CD4-positive, CD25-positive, alpha-beta regulatory T cell (primary cell): ENCODE measurements at regions not wholly inside any gene's neighbourhood (a gene's known extent, or its start where the extent isn't known, plus 50 kb on each side); places are given as distances from the start of the nearest gene placed in this dataset.

ENCODE experiments used
- ATAC-seq, 2 donors: fragments of 150-1000 bp; cut with Tn5 transposase; one replicate each; pipeline ENCODE4 v1.10.0; 2021; ENCODE audit warnings: low read depth in 2 of 2, moderate number of reproducible peaks in 2 of 2, moderate library complexity in 1 of 2
- DNase-seq, 3 donors: peaks; one replicate each; pipeline versions ENCODE4 v3.0.0 to v3.0.0-alpha.2; 2012 to 2022; ENCODE audit warnings: mixed read lengths in 1 of 3
- H3K27ac ChIP-seq: one replicate; pipeline ENCODE4 v1.7.0; 2013; ENCODE audit warnings: mild to moderate bottlenecking, low read length; ENCODE audit not compliant: insufficient read depth, poor library complexity, severe bottlenecking
- H3K27me3 ChIP-seq: one replicate; pipeline ENCODE4 v1.7.0; 2013; ENCODE audit warnings: low read length; ENCODE audit not compliant: control insufficient read depth, insufficient read depth
- H3K36me3 ChIP-seq: one replicate; pipeline ENCODE4 v1.7.0; 2013; ENCODE audit warnings: mild to moderate bottlenecking, low read length, moderate library complexity; ENCODE audit not compliant: control insufficient read depth, insufficient read depth
- H3K4me1 ChIP-seq: 2 replicates; pipeline ENCODE4 v1.7.0; 2013; ENCODE audit warnings: mild to moderate bottlenecking, low read length; ENCODE audit not compliant: insufficient read depth, control insufficient read depth, poor library complexity, severe bottlenecking
- H3K4me3 ChIP-seq: one replicate; pipeline ENCODE4 v1.7.0; 2013; ENCODE audit warnings: low read depth, mild to moderate bottlenecking, low read length, moderate library complexity
- H3K9me3 ChIP-seq, 2 experiments: 1 replicate in 1 of 2; 2 replicates in 1 of 2; pipeline ENCODE4 v1.7.0; 2013; ENCODE audit warnings: low read length in 2 of 2, mild to moderate bottlenecking in 1 of 2, moderate library complexity in 1 of 2; ENCODE audit not compliant: control insufficient read depth in 2 of 2
- H3K27ac Mint-ChIP-seq, 3 donors: one replicate each; pipeline ENCODE4 v1.8.0; 2020 to 2022; ENCODE audit warnings: mild to moderate bottlenecking in 3 of 3, mixed read lengths in 3 of 3, moderate library complexity in 2 of 3
- H3K27me3 Mint-ChIP-seq: one replicate; pipeline ENCODE4 v1.8.0; 2022; ENCODE audit warnings: mild to moderate bottlenecking, mixed read lengths
- H3K36me3 Mint-ChIP-seq: one replicate; pipeline ENCODE4 v1.8.0; 2020; ENCODE audit warnings: mixed read lengths
- H3K4me1 Mint-ChIP-seq, 4 donors: one replicate each; pipeline ENCODE4 v1.8.0; 2020 to 2022; ENCODE audit warnings: mixed read lengths in 4 of 4, mild to moderate bottlenecking in 1 of 4
- H3K4me3 Mint-ChIP-seq, 4 donors: one replicate each; pipeline ENCODE4 v1.8.0; 2020 to 2022; ENCODE audit warnings: mild to moderate bottlenecking in 4 of 4, mixed read lengths in 4 of 4, moderate library complexity in 3 of 4
- H3K9me3 Mint-ChIP-seq, 7 donors: one replicate each; pipeline ENCODE4 v1.8.0; 2020 to 2022; ENCODE audit warnings: mixed read lengths in 7 of 7, mild to moderate bottlenecking in 3 of 7, moderate library complexity in 2 of 7

- H3K4me1 ChIP-seq: no peaks in the 10 kb centered on the region
- H3K36me3 Mint-ChIP-seq: no peaks in the 10 kb centered on the region
- peaks cover 0 to 32% (median 2%) of the 10 kb centered on the region in 7 donors for H3K9me3 Mint-ChIP-seq
Observed at GRCh38 chr2:83630351-83630750, 828.7 kb downstream of the SUCLG1 start.

GRCh38 chr2:83615511-83615910 is 843.6 kb downstream of the SUCLG1 start:
- Histone ChIP-seq H3K4me1 (no peaks in the 10 kb centered on the region), H3K4me3 (no peak overlapping the region), H3K27me3 (no peaks in the 10 kb centered on the region), H3K36me3 (no peaks in the 10 kb centered on the region), H3K9me3 (no peaks in the 10 kb centered on the region), H3K27ac (no peak overlapping the region)
- peaks cover 0 to 4% (median 0%) of the 10 kb centered on the region in 4 donors for H3K4me1 Mint-ChIP-seq
- DNase-seq: no peak
- no peaks in the 10 kb centered on the region for H3K27me3 Mint-ChIP-seq
- no peak overlapping the region for H3K4me3 Mint-ChIP-seq
- H3K36me3 Mint-ChIP-seq: no peaks in the 10 kb centered on the region
- H3K27ac Mint-ChIP-seq: no peak overlapping the region
- no peak for ATAC-seq
- peaks cover 0 to 17% (median 6%) of the 10 kb centered on the region in 7 donors for H3K9me3 Mint-ChIP-seq

More at GRCh38 chr2:83630351-83630750, 828.7 kb downstream of the SUCLG1 start:
- Mint-ChIP-seq H3K27ac (no peak overlapping the region), H3K27me3 (no peaks in the 10 kb centered on the region), H3K4me1 (no peaks in the 10 kb centered on the region), H3K4me3 (no peak overlapping the region)
- no peak for ATAC-seq
- H3K4me3 ChIP-seq: no peak overlapping the region
- H3K36me3 ChIP-seq: no peaks in the 10 kb centered on the region
- no peak overlapping the region for H3K27ac ChIP-seq
- no peak for DNase-seq
- H3K9me3 ChIP-seq: no peaks in the 10 kb centered on the region
- no peaks in the 10 kb centered on the region for H3K27me3 ChIP-seq

- peaks cover 3 to 16% (median 7%) of the 10 kb centered on the region in 7 donors for H3K9me3 Mint-ChIP-seq
- Histone ChIP-seq H3K4me1 (no peaks in the 10 kb centered on the region), H3K27me3 (no peaks in the 10 kb centered on the region), H3K27ac (no peak overlapping the region), H3K4me3 (no peak overlapping the region), H3K9me3 (no peaks in the 10 kb centered on the region), H3K36me3 (no peaks in the 10 kb centered on the region)
- H3K36me3 Mint-ChIP-seq: no peaks in the 10 kb centered on the region
- ATAC-seq (no peak), DNase-seq (no peak)
- peaks cover 0 to 4% (median 0%) of the 10 kb centered on the region in 4 donors for H3K4me1 Mint-ChIP-seq
- no peak overlapping the region for H3K4me3 Mint-ChIP-seq
- H3K27ac Mint-ChIP-seq: no peak overlapping the region
- H3K27me3 Mint-ChIP-seq: no peaks in the 10 kb centered on the region
Observed at GRCh38 chr2:83613178-83613577, 845.9 kb downstream of the SUCLG1 start.

DNA sequence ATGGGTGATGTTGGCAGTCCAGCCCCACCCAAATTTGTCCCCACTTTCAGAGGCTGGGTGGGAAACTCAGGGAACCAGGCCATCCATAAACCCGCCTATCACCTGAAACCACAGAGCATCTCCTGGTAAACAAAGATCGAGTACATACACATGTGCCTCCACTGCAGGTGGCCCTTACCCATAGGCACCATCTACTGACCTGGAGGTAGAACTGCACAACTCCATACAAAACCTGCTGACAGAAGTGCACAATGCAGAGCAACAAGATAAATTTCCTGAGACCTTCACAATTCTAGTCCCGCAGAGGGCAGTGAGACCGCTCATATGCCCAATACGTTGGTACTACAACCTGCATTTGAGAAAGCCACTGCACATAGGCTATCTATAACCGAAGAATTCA is 856.3 kb downstream of the SUCLG1 start:
- no peaks in the 10 kb centered on the region for H3K9me3 ChIP-seq
- Mint-ChIP-seq H3K36me3 (no peaks in the 10 kb centered on the region), H3K27ac (peak overlapping the region in 1 of 3 donors; percentile 28)

GRCh38 chr2:83596592-83597282 is 862.3 kb downstream of the SUCLG1 start:
- no peak overlapping the region for H3K27ac ChIP-seq
- no peaks in the 10 kb centered on the region for H3K36me3 Mint-ChIP-seq
- H3K9me3 Mint-ChIP-seq: peaks cover 0 to 16% (median 8%) of the 10 kb centered on the region in 7 donors
- no peaks in the 10 kb centered on the region for H3K27me3 Mint-ChIP-seq
- DNase-seq (no peak), ATAC-seq (no peak)
- H3K36me3 ChIP-seq: no peaks in the 10 kb centered on the region
- H3K4me1 Mint-ChIP-seq: no peaks in the 10 kb centered on the region
- H3K9me3 ChIP-seq: no peaks in the 10 kb centered on the region
- no peak overlapping the region for H3K4me3 ChIP-seq
- H3K27ac Mint-ChIP-seq: no peak overlapping the region
- H3K27me3 ChIP-seq: no peaks in the 10 kb centered on the region
- no peaks in the 10 kb centered on the region for H3K4me1 ChIP-seq
- no peak overlapping the region for H3K4me3 Mint-ChIP-seq

More for the DNA sequence above, 856.3 kb downstream of the SUCLG1 start:
- Mint-ChIP-seq H3K4me1 (no peaks in the 10 kb centered on the region), H3K4me3 (no peak overlapping the region), H3K27me3 (no peaks in the 10 kb centered on the region), H3K9me3 (peaks cover 0 to 18% (median 10%) of the 10 kb centered on the region in 7 donors)
- H3K27ac ChIP-seq: no peak overlapping the region
- DNase-seq (no peak), ATAC-seq (no peak)
- H3K4me3 ChIP-seq: no peak overlapping the region
- H3K27me3 ChIP-seq: no peaks in the 10 kb centered on the region
- H3K4me1 ChIP-seq: no peaks in the 10 kb centered on the region
- H3K36me3 ChIP-seq: no peaks in the 10 kb centered on the region

- Mint-ChIP-seq H3K27me3 (no peaks in the 10 kb centered on the region), H3K27ac (no peak overlapping the region), H3K4me3 (no peak overlapping the region), H3K36me3 (no peaks in the 10 kb centered on the region), H3K4me1 (no peaks in the 10 kb centered on the region), H3K9me3 (peaks cover 0 to 16% (median 8%) of the 10 kb centered on the region in 7 donors)
- Histone ChIP-seq H3K27ac (no peak overlapping the region), H3K4me3 (no peak overlapping the region), H3K36me3 (no peaks in the 10 kb centered on the region), H3K9me3 (no peaks in the 10 kb centered on the region), H3K27me3 (no peaks in the 10 kb centered on the region), H3K4me1 (no peaks in the 10 kb centered on the region)
- DNase-seq (no peak), ATAC-seq (no peak)
Observed at GRCh38 chr2:83595926-83596325, 863.2 kb downstream of the SUCLG1 start.

- H3K36me3 Mint-ChIP-seq: no peaks in the 10 kb centered on the region
- no peak overlapping the region for H3K27ac Mint-ChIP-seq
- no peaks in the 10 kb centered on the region for H3K27me3 ChIP-seq
- ATAC-seq: no peak
- no peaks in the 10 kb centered on the region for H3K9me3 ChIP-seq
- no peaks in the 10 kb centered on the region for H3K4me1 ChIP-seq
- DNase-seq: no peak
- no peaks in the 10 kb centered on the region for H3K27me3 Mint-ChIP-seq
- H3K4me1 Mint-ChIP-seq: no peaks in the 10 kb centered on the region
- H3K4me3 ChIP-seq: no peak overlapping the region
- H3K36me3 ChIP-seq: no peaks in the 10 kb centered on the region
- peaks cover 0 to 16% (median 8%) of the 10 kb centered on the region in 7 donors for H3K9me3 Mint-ChIP-seq
- no peak overlapping the region for H3K27ac ChIP-seq
- H3K4me3 Mint-ChIP-seq: no peak overlapping the region
Observed at GRCh38 chr2:83595121-83595690, 863.9 kb downstream of the SUCLG1 start.
